ENCODE measurements at regions not wholly inside any gene's neighbourhood (a gene's known extent, or its start where the extent isn't known, plus 50 kb on each side); places are given as distances from the start of the nearest gene placed in this dataset.
A peak's percentile ranks its signal among the peaks of the same experiment; 100 is the strongest.
"Not testable (repeated sequence)": the region's sequence is repeated elsewhere in the genome, so short reads cannot be mapped to it uniquely, and the experiment has no call there.

- ATAC-seq; intact Hi-C loops (cut with DNase I, micrococcal nuclease); DNase-seq: not testable (repeated sequence)
Measured at GRCh38 chr9:63814970-63815669, 1469.9 kb downstream of the FOXD4L5 start.

GRCh38 chr9:63813391-63814021 is 1471.5 kb downstream of the FOXD4L5 start:
- DNase-seq; ATAC-seq; intact Hi-C loops (cut with DNase I, micrococcal nuclease): not testable (repeated sequence)

GRCh38 chr9:63812822-63813221 is 1472.2 kb downstream of the FOXD4L5 start:
- peak; percentile 59 for ATAC-seq
- intact Hi-C loops (cut with DNase I, micrococcal nuclease); DNase-seq: not testable (repeated sequence)

- DNase-seq; ATAC-seq; intact Hi-C loops (cut with DNase I, micrococcal nuclease): not testable (repeated sequence)
Measured at GRCh38 chr9:63804205-63804604, 1480.8 kb downstream of the FOXD4L5 start.

GRCh38 chr9:63794081-63794685 is 1490.8 kb downstream of the FOXD4L5 start:
- intact Hi-C loops (cut with DNase I, micrococcal nuclease); DNase-seq; ATAC-seq: not testable (repeated sequence)

GRCh38 chr9:63787454-63787853 is 1497.6 kb downstream of the FOXD4L5 start:
- ATAC-seq; intact Hi-C loops (cut with DNase I, micrococcal nuclease); DNase-seq: not testable (repeated sequence)

GRCh38 chr9:63785059-63785458 is 1500.0 kb downstream of the FOXD4L5 start:
- DNase-seq; intact Hi-C loops (cut with DNase I, micrococcal nuclease); ATAC-seq: not testable (repeated sequence)

- DNase-seq; intact Hi-C loops (cut with DNase I, micrococcal nuclease); ATAC-seq: not testable (repeated sequence)
Measured at GRCh38 chr9:63784421-63784820, 1500.6 kb downstream of the FOXD4L5 start.

- ATAC-seq; DNase-seq; intact Hi-C loops (cut with DNase I, micrococcal nuclease): not testable (repeated sequence)
Measured at GRCh38 chr9:63781817-63782439, 1503.1 kb downstream of the FOXD4L5 start.

- intact Hi-C loops (cut with DNase I, micrococcal nuclease); DNase-seq: not testable (repeated sequence)
- peak; percentile 69 for ATAC-seq
Measured at GRCh38 chr9:63781390-63781789, 1503.6 kb downstream of the FOXD4L5 start.

- intact Hi-C loops (cut with DNase I, micrococcal nuclease); ATAC-seq; DNase-seq: not testable (repeated sequence)
Measured at GRCh38 chr9:63776220-63776619, 1508.8 kb downstream of the FOXD4L5 start.

GRCh38 chr9:63775092-63775426 is 1510.0 kb downstream of the FOXD4L5 start:
- ATAC-seq; intact Hi-C loops (cut with DNase I, micrococcal nuclease); DNase-seq: not testable (repeated sequence)

- intact Hi-C loops (cut with DNase I, micrococcal nuclease); DNase-seq; ATAC-seq: not testable (repeated sequence)
Measured at GRCh38 chr9:63774369-63775091, 1510.5 kb downstream of the FOXD4L5 start.

- ATAC-seq; DNase-seq; intact Hi-C loops (cut with DNase I, micrococcal nuclease): not testable (repeated sequence)
Measured at GRCh38 chr9:63762230-63762629, 1522.8 kb downstream of the FOXD4L5 start.

GRCh38 chr9:63729021-63729420 is 1556.0 kb downstream of the FOXD4L5 start:
- intact Hi-C loops (cut with DNase I, micrococcal nuclease); DNase-seq; ATAC-seq: not testable (repeated sequence)

GRCh38 chr9:63728287-63728686 is 1556.7 kb downstream of the FOXD4L5 start:
- DNase-seq = no peak
- ATAC-seq = no peak
- intact Hi-C loops (cut with DNase I, micrococcal nuclease) = no loop called here

GRCh38 chr9:63708285-63708684 is 1576.7 kb downstream of the FOXD4L5 start:
- intact Hi-C loops (cut with DNase I, micrococcal nuclease); ATAC-seq; DNase-seq: not testable (repeated sequence)

- DNase-seq; intact Hi-C loops (cut with DNase I, micrococcal nuclease); ATAC-seq: not testable (repeated sequence)
Measured at GRCh38 chr9:63704456-63704855, 1580.6 kb downstream of the FOXD4L5 start.

Measured in left colon (tissue), 2 donors.